ENCODE measurements at regions not wholly inside any gene's neighbourhood (a gene's known extent, or its start where the extent isn't known, plus 50 kb on each side); places are given as distances from the start of the nearest gene placed in this dataset.

DNA sequence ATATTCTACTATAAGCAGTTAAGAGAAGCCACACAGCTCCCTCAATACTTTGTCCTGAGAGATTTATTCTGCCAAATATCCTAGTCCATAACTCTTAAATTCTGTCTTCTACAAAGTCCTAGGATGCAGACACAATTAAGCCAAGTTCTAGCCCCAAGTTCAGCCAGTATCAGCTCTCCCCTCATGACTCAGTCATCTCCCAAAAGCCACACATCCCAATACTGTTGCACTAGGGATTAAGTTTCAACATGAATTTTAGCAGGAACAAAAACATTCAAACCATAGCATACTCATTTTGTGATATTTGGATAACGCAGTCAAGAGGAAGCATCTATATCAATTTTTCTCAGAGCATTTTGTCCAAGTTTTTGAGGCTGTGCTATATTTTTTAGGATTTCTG is 277.4 kb downstream of the FZD1 start:
- no peak for DNase-seq (ENCODE audit: low read depth, low spot score)
- no peak for TF ChIP-seq SUZ12 (IDR thresholded peaks at IDR 0.05; ENCODE audit: extremely low read depth, insufficient read depth, insufficient read length)
- no peak for TF ChIP-seq YY1 (IDR thresholded peaks at IDR 0.05; ENCODE audit: insufficient read depth, insufficient read length)
- TF ChIP-seq ZNF274 (IDR thresholded peaks at IDR 0.05; ENCODE audit: low read depth, low read length) = no peak
- no peak overlapping the region for H3K9ac ChIP-seq (ENCODE audit: insufficient read length, low read depth)
- H3K4me3 ChIP-seq (ENCODE audit: insufficient read length, low read depth) = no peak overlapping the region
- no peaks in the 10 kb centered on the region for H3K4me1 ChIP-seq (ENCODE audit: insufficient read depth, insufficient read length)
- no peaks in the 10 kb centered on the region for H3K27me3 ChIP-seq (ENCODE audit: insufficient read depth, insufficient read length)
- no peaks in the 10 kb centered on the region for H3K9me3 ChIP-seq (ENCODE audit: insufficient read depth, low read length)
- H3K36me3 ChIP-seq (ENCODE audit: insufficient read depth, insufficient read length, low read length) = no peaks in the 10 kb centered on the region

DNA sequence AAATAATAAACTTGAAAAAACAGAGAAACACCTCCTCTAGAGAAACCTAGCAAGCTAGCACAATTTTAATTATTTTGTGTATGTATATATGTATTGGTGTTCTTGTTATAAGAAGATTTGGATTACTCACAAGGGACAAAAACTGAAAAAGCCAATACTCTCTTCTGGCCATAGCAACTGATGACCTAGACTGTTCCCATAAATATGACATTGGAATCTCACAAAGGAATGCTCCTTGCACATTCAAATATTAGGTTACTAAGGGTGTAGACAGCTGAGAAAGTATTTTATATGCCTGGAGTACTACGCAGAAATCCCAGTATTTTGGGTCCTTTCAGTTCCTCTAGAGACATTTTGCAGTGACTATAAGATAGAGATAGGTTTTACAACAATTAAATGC is 279.4 kb downstream of the FZD1 start:
- H3K9me3 ChIP-seq (ENCODE audit: insufficient read depth, low read length) = no peaks in the 10 kb centered on the region
- TF ChIP-seq SUZ12 (IDR thresholded peaks at IDR 0.05; ENCODE audit: extremely low read depth, insufficient read depth, insufficient read length) (no peak), ZNF274 (IDR thresholded peaks at IDR 0.05; ENCODE audit: low read depth, low read length) (no peak), YY1 (IDR thresholded peaks at IDR 0.05; ENCODE audit: insufficient read depth, insufficient read length) (no peak)
- H3K9ac ChIP-seq (ENCODE audit: insufficient read length, low read depth) = no peak overlapping the region
- H3K36me3 ChIP-seq (ENCODE audit: insufficient read depth, insufficient read length, low read length) = no peaks in the 10 kb centered on the region
- H3K4me1 ChIP-seq (ENCODE audit: insufficient read depth, insufficient read length) = no peaks in the 10 kb centered on the region
- H3K27me3 ChIP-seq (ENCODE audit: insufficient read depth, insufficient read length) = no peaks in the 10 kb centered on the region
- H3K4me3 ChIP-seq (ENCODE audit: insufficient read length, low read depth) = no peak overlapping the region
- DNase-seq (ENCODE audit: low read depth, low spot score) = no peak

DNA sequence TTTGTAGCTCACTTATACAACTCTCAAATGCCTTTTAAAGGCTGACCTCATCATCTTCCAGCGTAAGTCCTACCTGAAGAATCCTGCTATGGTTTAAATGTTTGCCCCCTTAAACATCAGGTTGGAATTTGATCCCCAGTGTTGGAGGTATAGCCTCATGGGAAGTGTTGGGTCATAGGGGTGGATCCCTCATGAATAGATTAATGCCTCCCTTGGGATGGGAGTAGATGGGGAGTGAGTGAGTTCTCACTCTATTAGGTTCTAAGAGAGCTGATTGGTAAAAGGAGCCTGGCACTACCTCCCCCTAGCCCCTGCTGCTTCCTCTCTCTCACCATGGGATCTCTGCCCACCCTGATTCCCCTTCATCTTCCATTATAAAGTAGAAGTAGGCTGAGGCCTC is 285.6 kb downstream of the FZD1 start:
- no peak for DNase-seq (ENCODE audit: low read depth, low spot score)
- H3K4me1 ChIP-seq (ENCODE audit: insufficient read depth, insufficient read length) = no peaks in the 10 kb centered on the region
- no peaks in the 10 kb centered on the region for H3K9me3 ChIP-seq (ENCODE audit: insufficient read depth, low read length)
- no peaks in the 10 kb centered on the region for H3K27me3 ChIP-seq (ENCODE audit: insufficient read depth, insufficient read length)
- TF ChIP-seq YY1 (IDR thresholded peaks at IDR 0.05; ENCODE audit: insufficient read depth, insufficient read length) = no peak
- TF ChIP-seq SUZ12 (IDR thresholded peaks at IDR 0.05; ENCODE audit: extremely low read depth, insufficient read depth, insufficient read length) = no peak
- no peak for TF ChIP-seq ZNF274 (IDR thresholded peaks at IDR 0.05; ENCODE audit: low read depth, low read length)
- H3K36me3 ChIP-seq (ENCODE audit: insufficient read depth, insufficient read length, low read length) = no peaks in the 10 kb centered on the region
- H3K9ac ChIP-seq (ENCODE audit: insufficient read length, low read depth) = no peak overlapping the region
- no peak overlapping the region for H3K4me3 ChIP-seq (ENCODE audit: insufficient read length, low read depth)

DNA sequence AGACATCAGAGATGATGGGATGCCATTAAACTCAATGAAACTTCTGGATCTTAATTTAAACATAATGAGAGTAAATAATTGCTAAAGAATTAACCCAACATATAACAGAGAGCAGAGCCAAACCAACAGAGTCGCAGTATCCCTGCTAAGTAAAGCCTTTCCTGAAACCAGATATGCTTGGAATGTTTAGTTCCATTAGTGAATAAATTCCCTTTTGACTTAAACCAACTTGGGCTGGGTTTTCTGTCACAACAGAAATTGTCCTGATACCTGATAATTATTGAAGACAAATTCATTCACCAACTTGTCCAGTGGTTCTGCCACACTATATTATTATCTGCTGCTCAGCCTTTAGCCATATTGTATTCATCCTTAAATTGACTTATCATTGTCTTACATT is 286.7 kb downstream of the FZD1 start:
- Histone ChIP-seq H3K4me3 (ENCODE audit: insufficient read length, low read depth) (no peak overlapping the region), H3K27me3 (ENCODE audit: insufficient read depth, insufficient read length) (no peaks in the 10 kb centered on the region), H3K9me3 (ENCODE audit: insufficient read depth, low read length) (no peaks in the 10 kb centered on the region), H3K36me3 (ENCODE audit: insufficient read depth, insufficient read length, low read length) (no peaks in the 10 kb centered on the region), H3K9ac (ENCODE audit: insufficient read length, low read depth) (no peak overlapping the region), H3K4me1 (ENCODE audit: insufficient read depth, insufficient read length) (no peaks in the 10 kb centered on the region)
- DNase-seq (ENCODE audit: low read depth, low spot score) = no peak
- TF ChIP-seq ZNF274 (IDR thresholded peaks at IDR 0.05; ENCODE audit: low read depth, low read length) (no peak), SUZ12 (IDR thresholded peaks at IDR 0.05; ENCODE audit: extremely low read depth, insufficient read depth, insufficient read length) (no peak), YY1 (IDR thresholded peaks at IDR 0.05; ENCODE audit: insufficient read depth, insufficient read length) (no peak)

DNA sequence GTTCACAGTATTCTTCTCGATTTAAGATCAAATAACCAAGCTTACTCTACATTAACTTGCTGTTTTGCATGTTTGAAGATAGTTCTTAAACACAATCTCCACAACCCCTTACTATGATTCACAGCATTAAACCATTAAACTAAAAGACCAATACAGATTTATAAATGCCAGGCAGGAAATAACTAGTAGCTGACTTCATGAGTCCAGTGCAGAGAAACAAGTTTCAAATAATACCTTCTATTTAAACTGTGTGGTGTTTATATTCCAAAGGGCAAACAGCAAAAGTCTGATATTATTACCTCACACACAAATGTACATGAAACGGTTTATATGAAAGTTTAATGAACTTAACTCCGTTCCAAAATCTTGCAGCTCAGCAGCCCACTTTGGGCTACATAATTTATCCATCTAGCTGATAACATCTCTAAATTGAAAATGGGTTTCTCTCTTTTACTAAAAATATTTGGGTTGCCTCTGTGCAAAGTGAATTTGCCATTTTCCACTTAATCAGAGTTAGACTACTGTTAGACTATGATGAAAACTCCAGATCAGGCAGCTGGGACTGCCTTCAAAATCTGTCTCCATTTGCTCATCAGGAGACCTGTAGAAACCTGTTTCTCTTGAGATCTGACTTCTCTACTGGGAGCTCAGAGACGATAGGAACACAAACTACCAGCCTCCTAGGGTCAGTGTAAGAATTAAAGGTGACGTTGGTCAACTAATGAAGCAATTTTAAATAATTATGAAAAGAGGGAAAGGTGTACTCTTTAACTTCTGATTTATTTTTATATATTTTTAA is 287.3 kb downstream of the FZD1 start:
- TF ChIP-seq SUZ12 (IDR thresholded peaks at IDR 0.05; ENCODE audit: extremely low read depth, insufficient read depth, insufficient read length) = no peak
- H3K4me3 ChIP-seq (ENCODE audit: insufficient read length, low read depth) = no peak overlapping the region
- no peak for DNase-seq (ENCODE audit: low read depth, low spot score)

DNA sequence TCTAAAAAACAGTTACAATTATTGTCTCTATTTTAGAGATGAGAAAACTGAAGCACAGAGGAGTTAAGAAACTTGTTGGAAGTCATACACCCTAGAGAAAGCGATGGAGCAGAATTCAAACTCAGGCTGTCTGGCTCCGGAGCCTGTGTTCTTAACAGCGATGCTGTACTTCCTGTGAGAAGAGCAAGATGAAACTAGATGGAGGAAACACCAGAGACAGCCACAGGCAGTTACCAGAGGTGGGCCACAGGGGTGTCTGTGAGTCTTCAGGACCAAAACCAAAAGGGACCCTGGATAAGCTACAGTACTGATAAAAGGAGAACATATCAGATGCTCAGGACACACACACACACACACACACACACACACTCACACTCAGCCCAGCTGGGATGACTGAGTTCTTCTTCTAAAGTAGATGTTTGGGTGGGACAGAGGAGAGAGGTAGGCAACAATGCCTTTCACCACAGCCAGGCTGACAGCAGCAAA is 289.2 kb downstream of the FZD1 start:
- H3K27me3 ChIP-seq (ENCODE audit: insufficient read depth, insufficient read length) = no peaks in the 10 kb centered on the region
- H3K9ac ChIP-seq (ENCODE audit: insufficient read length, low read depth) = no peak overlapping the region
- H3K4me3 ChIP-seq (ENCODE audit: insufficient read length, low read depth) = no peak overlapping the region
- H3K9me3 ChIP-seq (ENCODE audit: insufficient read depth, low read length) = no peaks in the 10 kb centered on the region
- H3K4me1 ChIP-seq (ENCODE audit: insufficient read depth, insufficient read length) = no peaks in the 10 kb centered on the region
- DNase-seq (ENCODE audit: low read depth, low spot score) = no peak
- TF ChIP-seq SUZ12 (IDR thresholded peaks at IDR 0.05; ENCODE audit: extremely low read depth, insufficient read depth, insufficient read length) = no peak
- no peak for TF ChIP-seq YY1 (IDR thresholded peaks at IDR 0.05; ENCODE audit: insufficient read depth, insufficient read length)
- no peak for TF ChIP-seq ZNF274 (IDR thresholded peaks at IDR 0.05; ENCODE audit: low read depth, low read length)
- H3K36me3 ChIP-seq (ENCODE audit: insufficient read depth, insufficient read length, low read length) = no peaks in the 10 kb centered on the region

More for the DNA sequence above, 287.3 kb downstream of the FZD1 start:
- Histone ChIP-seq H3K9ac (ENCODE audit: insufficient read length, low read depth) (no peak overlapping the region), H3K27me3 (ENCODE audit: insufficient read depth, insufficient read length) (no peaks in the 10 kb centered on the region), H3K9me3 (ENCODE audit: insufficient read depth, low read length) (no peaks in the 10 kb centered on the region), H3K4me1 (ENCODE audit: insufficient read depth, insufficient read length) (no peaks in the 10 kb centered on the region), H3K36me3 (ENCODE audit: insufficient read depth, insufficient read length, low read length) (no peaks in the 10 kb centered on the region)

DNA sequence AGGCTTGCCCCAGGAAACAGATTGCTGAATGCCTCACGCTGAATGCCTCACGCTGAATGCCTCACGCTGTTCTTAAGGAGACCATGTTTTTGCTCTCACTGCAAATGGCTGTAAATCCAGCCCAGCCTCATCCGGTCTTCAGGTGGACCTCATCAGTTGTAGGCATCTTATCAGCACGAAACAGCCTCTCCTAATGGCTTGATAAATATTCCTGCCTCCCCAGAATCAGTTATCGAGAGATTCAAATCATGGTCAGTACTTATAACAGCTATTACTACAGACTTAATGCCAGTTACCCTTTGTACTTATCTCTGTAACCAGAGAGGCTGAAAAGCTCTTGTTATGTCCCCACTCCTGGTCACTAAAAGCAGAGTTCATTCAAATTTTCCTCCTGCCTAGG is 290.6 kb downstream of the FZD1 start:
- TF ChIP-seq SUZ12 (IDR thresholded peaks at IDR 0.05; ENCODE audit: extremely low read depth, insufficient read depth, insufficient read length) (no peak), ZNF274 (IDR thresholded peaks at IDR 0.05; ENCODE audit: low read depth, low read length) (no peak), YY1 (IDR thresholded peaks at IDR 0.05; ENCODE audit: insufficient read depth, insufficient read length) (no peak)
- no peak for DNase-seq (ENCODE audit: low read depth, low spot score)
- Histone ChIP-seq H3K4me1 (ENCODE audit: insufficient read depth, insufficient read length) (no peaks in the 10 kb centered on the region), H3K9ac (ENCODE audit: insufficient read length, low read depth) (no peak overlapping the region), H3K9me3 (ENCODE audit: insufficient read depth, low read length) (no peaks in the 10 kb centered on the region), H3K36me3 (ENCODE audit: insufficient read depth, insufficient read length, low read length) (no peaks in the 10 kb centered on the region), H3K4me3 (ENCODE audit: insufficient read length, low read depth) (no peak overlapping the region), H3K27me3 (ENCODE audit: insufficient read depth, insufficient read length) (no peaks in the 10 kb centered on the region)
